Type B pancreatic cell (in vitro differentiated cells): ENCODE measurements at regions not wholly inside any gene's neighbourhood (a gene's known extent, or its start where the extent isn't known, plus 50 kb on each side); places are given as distances from the start of the nearest gene placed in this dataset.

Experiments
- DNase-seq: peaks from one replicate; pipeline ENCODE4 v3.0.0; 2021; ENCODE audit warnings: mixed read lengths; ENCODE audit not compliant: unreplicated experiment; ENCODE audit errors: extremely low spot score
- H3K27ac Mint-ChIP-seq: 2 replicates; pipeline ENCODE4 v1.8.0; 2021; ENCODE audit warnings: mild to moderate bottlenecking, mixed read lengths
- H3K27me3 Mint-ChIP-seq: 2 replicates; pipeline ENCODE4 v1.8.0; 2021; ENCODE audit warnings: mixed read lengths
- H3K36me3 Mint-ChIP-seq: 2 replicates; pipeline ENCODE4 v1.8.0; 2021; ENCODE audit warnings: mixed read lengths
- H3K4me1 Mint-ChIP-seq: one replicate; pipeline ENCODE4 v1.8.0; 2021; ENCODE audit warnings: mixed read lengths; ENCODE audit not compliant: unreplicated experiment
- H3K4me3 Mint-ChIP-seq: 2 replicates; pipeline ENCODE4 v1.8.0; 2021; ENCODE audit warnings: mild to moderate bottlenecking, mixed read lengths
- H3K9me3 Mint-ChIP-seq: 2 replicates; pipeline ENCODE4 v1.8.0; 2021; ENCODE audit warnings: mixed read lengths
- TF ChIP-seq, protein P1 (sequence below): fragments of 200-600 bp; sonication (generic); conservative IDR thresholded peaks from 2 replicates; pipeline ENCODE4 v1.5.0; 2021; ENCODE audit warnings: antibody characterized with exemption, mild to moderate bottlenecking

DNA sequence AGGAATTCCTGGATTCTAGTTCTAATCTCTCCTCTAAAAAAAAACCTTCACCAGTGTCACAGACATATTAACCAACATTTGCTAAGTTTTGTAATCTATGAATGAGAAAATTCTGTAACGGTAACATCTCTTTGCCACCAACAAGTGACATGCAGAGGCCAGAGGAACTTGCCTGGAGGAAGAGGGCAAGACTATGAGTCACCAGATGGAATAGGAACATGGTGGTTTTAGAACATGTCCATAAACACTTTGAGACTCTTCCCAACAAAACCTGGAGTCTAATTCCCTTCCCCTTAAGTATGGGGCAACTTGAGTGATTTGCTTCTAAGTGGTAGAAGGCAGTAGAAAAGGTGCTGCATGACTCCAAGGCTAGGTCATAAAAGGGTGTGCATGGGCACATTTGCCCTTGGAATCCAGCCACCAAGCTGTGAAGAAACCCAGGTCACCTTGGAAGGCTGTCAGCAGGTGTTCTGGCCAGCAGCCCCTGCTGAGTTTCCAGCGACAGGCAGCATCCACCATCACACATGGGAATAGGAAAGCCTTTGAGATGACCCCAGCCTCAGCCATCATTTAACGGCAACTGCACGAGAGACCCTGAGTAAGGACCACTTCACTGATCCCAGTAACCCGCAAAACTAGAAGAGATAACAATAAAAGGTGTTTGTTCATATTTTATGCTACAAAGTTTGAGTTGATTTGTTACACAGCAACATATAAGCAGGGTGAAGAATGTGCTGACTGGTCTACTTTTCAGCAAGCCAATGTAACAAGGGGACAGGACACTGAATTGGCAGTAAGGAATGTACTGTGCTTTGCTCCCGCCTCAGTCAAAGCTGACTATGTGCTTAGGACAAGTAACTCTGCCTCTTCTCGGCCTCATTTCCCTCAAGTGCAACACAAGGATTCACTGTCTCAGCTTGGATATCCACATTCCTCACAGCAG, 90.6 kb downstream of the SKA1 start:
- DNase-seq, result no peak
- TF ChIP-seq, protein P1, sequence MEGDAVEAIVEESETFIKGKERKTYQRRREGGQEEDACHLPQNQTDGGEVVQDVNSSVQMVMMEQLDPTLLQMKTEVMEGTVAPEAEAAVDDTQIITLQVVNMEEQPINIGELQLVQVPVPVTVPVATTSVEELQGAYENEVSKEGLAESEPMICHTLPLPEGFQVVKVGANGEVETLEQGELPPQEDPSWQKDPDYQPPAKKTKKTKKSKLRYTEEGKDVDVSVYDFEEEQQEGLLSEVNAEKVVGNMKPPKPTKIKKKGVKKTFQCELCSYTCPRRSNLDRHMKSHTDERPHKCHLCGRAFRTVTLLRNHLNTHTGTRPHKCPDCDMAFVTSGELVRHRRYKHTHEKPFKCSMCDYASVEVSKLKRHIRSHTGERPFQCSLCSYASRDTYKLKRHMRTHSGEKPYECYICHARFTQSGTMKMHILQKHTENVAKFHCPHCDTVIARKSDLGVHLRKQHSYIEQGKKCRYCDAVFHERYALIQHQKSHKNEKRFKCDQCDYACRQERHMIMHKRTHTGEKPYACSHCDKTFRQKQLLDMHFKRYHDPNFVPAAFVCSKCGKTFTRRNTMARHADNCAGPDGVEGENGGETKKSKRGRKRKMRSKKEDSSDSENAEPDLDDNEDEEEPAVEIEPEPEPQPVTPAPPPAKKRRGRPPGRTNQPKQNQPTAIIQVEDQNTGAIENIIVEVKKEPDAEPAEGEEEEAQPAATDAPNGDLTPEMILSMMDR, result no peak
- no peaks in the 10 kb centered on the region for H3K36me3 Mint-ChIP-seq
- H3K27ac Mint-ChIP-seq, result no peak overlapping the region
- no peaks in the 10 kb centered on the region for H3K9me3 Mint-ChIP-seq
- no peaks in the 10 kb centered on the region for H3K27me3 Mint-ChIP-seq
- H3K4me3 Mint-ChIP-seq, result no peak overlapping the region
- no peaks in the 10 kb centered on the region for H3K4me1 Mint-ChIP-seq

DNA sequence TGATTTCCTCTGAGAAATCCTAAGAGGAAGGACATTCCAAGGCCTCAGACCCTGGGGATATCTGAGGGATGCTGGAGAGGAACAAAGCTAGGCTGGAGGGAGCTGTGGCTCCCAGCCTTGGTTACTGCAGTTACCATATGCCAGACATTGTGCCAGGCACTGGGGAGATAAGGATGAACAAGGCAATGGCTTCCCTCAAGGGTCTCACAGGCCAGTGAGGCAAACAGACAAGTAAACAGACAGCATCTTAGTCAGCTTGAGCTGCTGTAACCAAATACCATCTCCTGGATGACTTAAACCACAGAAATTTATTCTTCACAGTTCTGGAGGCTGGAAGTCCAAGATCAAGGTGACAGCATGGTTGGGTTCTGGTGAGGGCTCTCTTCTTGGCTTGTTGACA, 91.8 kb downstream of the SKA1 start:
- TF ChIP-seq, protein P1, result no peak
- Mint-ChIP-seq H3K4me1 (no peaks in the 10 kb centered on the region), H3K4me3 (no peak overlapping the region), H3K36me3 (no peaks in the 10 kb centered on the region), H3K9me3 (no peaks in the 10 kb centered on the region), H3K27ac (no peak overlapping the region), H3K27me3 (no peaks in the 10 kb centered on the region)
- no peak for DNase-seq

DNA sequence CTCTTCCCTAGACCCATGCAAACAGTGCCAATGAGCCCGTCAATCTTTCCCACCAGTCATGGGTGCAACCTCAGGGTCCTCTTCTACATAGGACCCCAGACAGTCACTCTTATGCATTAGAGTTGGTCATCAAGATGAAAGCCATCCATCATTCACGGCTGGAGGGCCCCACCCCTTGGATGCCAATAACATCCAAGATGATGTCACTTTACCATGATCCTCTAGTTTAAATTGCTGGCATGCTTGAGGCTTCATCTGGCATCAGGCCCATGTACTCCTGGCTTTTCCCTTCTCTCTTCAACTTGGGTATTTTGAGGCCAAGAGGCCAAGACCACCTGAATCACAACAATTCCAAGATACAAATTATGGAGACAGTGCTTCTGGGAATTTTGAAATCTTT, 91.1 kb upstream of the MAPK4 start:
- H3K4me3 Mint-ChIP-seq, result no peak overlapping the region
- H3K9me3 Mint-ChIP-seq, result no peaks in the 10 kb centered on the region
- no peaks in the 10 kb centered on the region for H3K36me3 Mint-ChIP-seq
- no peak overlapping the region for H3K27ac Mint-ChIP-seq
- DNase-seq, result no peak
- no peaks in the 10 kb centered on the region for H3K4me1 Mint-ChIP-seq
- no peaks in the 10 kb centered on the region for H3K27me3 Mint-ChIP-seq
- TF ChIP-seq, protein P1, result no peak

DNA sequence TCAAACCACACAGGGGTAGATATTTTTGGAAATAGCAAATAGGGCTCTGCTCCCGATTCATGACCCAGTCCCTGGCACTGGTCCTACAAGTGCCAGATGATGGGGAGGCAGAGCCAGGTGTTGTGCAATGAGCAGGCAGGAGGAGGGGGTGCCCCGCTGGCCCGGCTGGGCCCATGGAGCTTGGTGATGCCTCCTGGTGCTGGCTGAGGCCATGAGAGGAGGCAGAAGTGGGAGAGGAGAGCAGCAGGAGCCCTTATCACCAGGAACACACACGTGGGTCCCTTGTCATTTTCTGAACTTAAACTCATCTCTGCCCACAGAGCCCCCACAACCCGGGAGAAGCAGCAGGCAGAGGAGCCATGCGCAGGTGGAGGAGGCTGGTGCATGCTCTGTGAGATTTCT, 90.5 kb upstream of the MAPK4 start:
- no peak overlapping the region for H3K4me3 Mint-ChIP-seq
- TF ChIP-seq, protein P1, result no peak
- H3K36me3 Mint-ChIP-seq, result no peaks in the 10 kb centered on the region
- DNase-seq, result no peak
- no peaks in the 10 kb centered on the region for H3K27me3 Mint-ChIP-seq
- no peaks in the 10 kb centered on the region for H3K9me3 Mint-ChIP-seq
- H3K4me1 Mint-ChIP-seq, result no peaks in the 10 kb centered on the region
- no peak overlapping the region for H3K27ac Mint-ChIP-seq

DNA sequence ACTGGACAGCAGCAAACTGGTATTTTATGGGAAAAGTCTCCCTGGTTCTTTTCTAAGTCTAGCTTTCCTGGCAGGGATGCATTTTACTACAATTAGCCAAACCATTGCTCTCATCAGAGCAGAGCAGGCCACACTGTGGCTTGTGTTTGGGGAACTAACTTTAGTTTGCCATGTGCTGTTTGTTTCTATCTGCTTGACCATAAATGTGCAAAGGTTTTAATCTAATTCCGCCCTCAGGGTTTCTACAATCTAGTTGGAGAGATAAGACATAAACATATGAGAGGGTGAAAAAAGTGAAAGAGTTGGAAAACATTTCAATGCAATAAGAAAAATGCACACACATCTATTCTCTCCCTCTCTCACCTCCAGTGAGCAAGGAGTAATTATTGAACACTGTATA, 86.9 kb upstream of the MAPK4 start:
- no peak for DNase-seq
- TF ChIP-seq, protein P1, result no peak
- no peak overlapping the region for H3K4me3 Mint-ChIP-seq
- H3K9me3 Mint-ChIP-seq, result no peaks in the 10 kb centered on the region
- no peaks in the 10 kb centered on the region for H3K36me3 Mint-ChIP-seq
- no peaks in the 10 kb centered on the region for H3K4me1 Mint-ChIP-seq
- H3K27ac Mint-ChIP-seq, result no peak overlapping the region
- H3K27me3 Mint-ChIP-seq, result no peaks in the 10 kb centered on the region
